HK-2 (cell line): ENCODE measurements at regions not wholly inside any gene's neighbourhood (a gene's known extent, or its start where the extent isn't known, plus 50 kb on each side); places are given as distances from the start of the nearest gene placed in this dataset.
A peak's percentile ranks its signal among the peaks of the same experiment; 100 is the strongest.
"Not testable (repeated sequence)": the region's sequence is repeated elsewhere in the genome, so short reads cannot be mapped to it uniquely, and the experiment has no call there.

Experiments
- DNase-seq: peaks from one replicate; pipeline ENCODE4 v3.0.0-alpha.2; 2018; ENCODE audit not compliant: unreplicated experiment

- no peak for DNase-seq
Measured at GRCh38 chr3:30521156-30521715, 85.2 kb upstream of the TGFBR2 start.

- no peak for DNase-seq
Measured at GRCh38 chr3:30522476-30522875, 83.9 kb upstream of the TGFBR2 start.

GRCh38 chr3:30523366-30523765, 83.0 kb upstream of the TGFBR2 start:
- DNase-seq = no peak

GRCh38 chr3:30524357-30525040, 81.9 kb upstream of the TGFBR2 start:
- no peak for DNase-seq

GRCh38 chr3:30526031-30526430, 80.4 kb upstream of the TGFBR2 start:
- DNase-seq = no peak

GRCh38 chr3:30527186-30527585, 79.2 kb upstream of the TGFBR2 start:
- no peak for DNase-seq

GRCh38 chr3:30527720-30528119, 78.7 kb upstream of the TGFBR2 start:
- DNase-seq = no peak

GRCh38 chr3:30530084-30530483, 76.3 kb upstream of the TGFBR2 start:
- DNase-seq = no peak

GRCh38 chr3:30531017-30531570, 75.3 kb upstream of the TGFBR2 start:
- DNase-seq = no peak

GRCh38 chr3:30535525-30535924, 70.9 kb upstream of the TGFBR2 start:
- DNase-seq = no peak

- DNase-seq = no peak
Measured at GRCh38 chr3:30538791-30539190, 67.6 kb upstream of the TGFBR2 start.

GRCh38 chr3:30539206-30539605, 67.2 kb upstream of the TGFBR2 start:
- peak; percentile 3 for DNase-seq

- DNase-seq = no peak
Measured at GRCh38 chr3:30539772-30540171, 66.6 kb upstream of the TGFBR2 start.

- DNase-seq = not testable (repeated sequence)
Measured at GRCh38 chr3:30541156-30541555, 65.2 kb upstream of the TGFBR2 start.

- no peak for DNase-seq
Measured at GRCh38 chr3:30542897-30543296, 63.5 kb upstream of the TGFBR2 start.

- no peak for DNase-seq
Measured at GRCh38 chr3:30544812-30545211, 61.6 kb upstream of the TGFBR2 start.

GRCh38 chr3:30546934-30547333, 59.5 kb upstream of the TGFBR2 start:
- DNase-seq = no peak

- no peak for DNase-seq
Measured at GRCh38 chr3:30547716-30548115, 58.7 kb upstream of the TGFBR2 start.

- DNase-seq = no peak
Measured at GRCh38 chr3:30548600-30548999, 57.8 kb upstream of the TGFBR2 start.

- no peak for DNase-seq
Measured at GRCh38 chr3:30549600-30549999, 56.8 kb upstream of the TGFBR2 start.

- no peak for DNase-seq
Measured at GRCh38 chr3:30550246-30550645, 56.2 kb upstream of the TGFBR2 start.

- DNase-seq = no peak
Measured at GRCh38 chr3:30551266-30551665, 55.1 kb upstream of the TGFBR2 start.

- no peak for DNase-seq
Measured at GRCh38 chr3:30551927-30552326, 54.5 kb upstream of the TGFBR2 start.
